HEK293T (cell line): ENCODE measurements at regions not wholly inside any gene's neighbourhood (a gene's known extent, or its start where the extent isn't known, plus 50 kb on each side); places are given as distances from the start of the nearest gene placed in this dataset.
"Not testable (repeated sequence)": the region's sequence is repeated elsewhere in the genome, so short reads cannot be mapped to it uniquely, and the experiment has no call there.

Source experiments
- CTCF ChIA-PET: fragments of 350-600 bp; formaldehyde crosslinking; extraction: SDS; loops from one replicate; lab custom pipeline; 2021; ENCODE audit warnings: antibody characterized with exemption, inconsistent platforms; lab: Yijun Ruan, JAX
- POLR2A ChIA-PET: fragments of 350-600 bp; formaldehyde crosslinking; extraction: SDS; loops from one replicate; lab custom pipeline; 2020; ENCODE audit warnings: antibody characterized with exemption, inconsistent platforms; lab: Yijun Ruan, JAX
- DNase-seq: peaks from one replicate; pipeline ENCODE4 v3.0.0; 2012; ENCODE audit warnings: mixed read lengths; ENCODE audit errors: extremely low spot score
- ARNT ChIP-seq: fragments of 450-650 bp; IDR thresholded peaks from 2 replicates; pipeline ENCODE4 v1.6.1; 2017; ENCODE audit warnings: mild to moderate bottlenecking
- BHLHE40 ChIP-seq: fragments of 450-650 bp; IDR thresholded peaks from 2 replicates; pipeline ENCODE4 v1.6.1; 2016; ENCODE audit warnings: mild to moderate bottlenecking, moderate library complexity, borderline replicate concordance
- CTBP1 ChIP-seq: fragments of 450-650 bp; IDR thresholded peaks from 2 replicates; pipeline ENCODE4 v1.6.1; 2016; ENCODE audit warnings: borderline replicate concordance
- ELF4 ChIP-seq: fragments of 450-650 bp; IDR thresholded peaks from 2 replicates; pipeline ENCODE4 v1.6.1; 2017; ENCODE audit warnings: antibody characterized with exemption
- FOXA1 ChIP-seq: fragments of 450-650 bp; IDR thresholded peaks from 2 replicates; pipeline ENCODE4 v1.6.1; 2016; ENCODE audit warnings: mild to moderate bottlenecking
- FOXK2 ChIP-seq: fragments of 450-650 bp; IDR thresholded peaks from 2 replicates; pipeline ENCODE4 v1.6.1; 2016; ENCODE audit warnings: mild to moderate bottlenecking
- FOXM1 ChIP-seq: fragments of 450-650 bp; IDR thresholded peaks from 2 replicates; pipeline ENCODE4 v1.6.1; 2017; ENCODE audit warnings: mild to moderate bottlenecking, borderline replicate concordance
- HDGF ChIP-seq: fragments of 450-650 bp; IDR thresholded peaks from 2 replicates; pipeline ENCODE4 v1.6.1; 2017; ENCODE audit warnings: antibody characterized with exemption, borderline replicate concordance
- L3MBTL2 ChIP-seq: fragments of 450-650 bp; conservative IDR thresholded peaks from 2 replicates; pipeline ENCODE4 v1.6.1; 2016; ENCODE audit warnings: mild to moderate bottlenecking
- LEF1 ChIP-seq: fragments of 450-650 bp; IDR thresholded peaks from 2 replicates; pipeline ENCODE4 v1.6.1; 2017; ENCODE audit warnings: mild to moderate bottlenecking, borderline replicate concordance
- NFRKB ChIP-seq: fragments of 450-650 bp; IDR thresholded peaks from 2 replicates; pipeline ENCODE4 v1.6.1; 2016; ENCODE audit warnings: mild to moderate bottlenecking, moderate library complexity
- SP1 ChIP-seq: fragments of 450-650 bp; IDR thresholded peaks from 2 replicates; pipeline ENCODE4 v1.6.1; 2017
- SUZ12 ChIP-seq: fragments of 450-650 bp; IDR thresholded peaks from 2 replicates; pipeline ENCODE4 v1.6.1; 2016; ENCODE audit warnings: mild to moderate bottlenecking
- TARDBP ChIP-seq: fragments of 450-650 bp; IDR thresholded peaks from 2 replicates; pipeline ENCODE4 v1.6.1; 2016
- ZNF384 ChIP-seq: fragments of 450-650 bp; IDR thresholded peaks from 2 replicates; pipeline ENCODE4 v1.6.1; 2016
- TF ChIP-seq, protein P1 (sequence below): fragments of 450-650 bp; IDR thresholded peaks from 2 replicates; pipeline ENCODE4 v1.6.1; 2016

DNA sequence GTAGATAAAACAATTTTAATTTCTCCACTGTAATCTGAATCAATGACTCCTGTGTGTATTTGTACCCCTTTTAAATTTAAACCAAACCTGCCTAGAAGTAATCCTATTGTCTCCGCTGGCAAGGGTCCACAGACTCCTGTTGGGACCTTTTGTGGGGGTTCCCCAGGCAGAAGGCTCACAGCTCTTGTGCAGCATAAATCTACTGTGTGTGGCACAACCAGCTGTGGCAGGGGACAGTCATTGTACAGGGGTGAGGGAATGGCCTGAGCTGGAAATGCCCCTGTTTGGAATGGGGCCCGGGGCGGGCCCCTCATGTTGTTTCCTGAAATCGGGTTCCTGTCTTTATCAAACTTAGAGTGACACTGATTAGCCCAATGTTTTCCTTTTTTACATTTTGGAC, 318.2 kb upstream of the FAM98A start:
- TF ChIP-seq ARNT, result no peak
- no peak for DNase-seq
- ChIA-PET CTCF (no interaction called here), POLR2A (no interaction called here)

DNA sequence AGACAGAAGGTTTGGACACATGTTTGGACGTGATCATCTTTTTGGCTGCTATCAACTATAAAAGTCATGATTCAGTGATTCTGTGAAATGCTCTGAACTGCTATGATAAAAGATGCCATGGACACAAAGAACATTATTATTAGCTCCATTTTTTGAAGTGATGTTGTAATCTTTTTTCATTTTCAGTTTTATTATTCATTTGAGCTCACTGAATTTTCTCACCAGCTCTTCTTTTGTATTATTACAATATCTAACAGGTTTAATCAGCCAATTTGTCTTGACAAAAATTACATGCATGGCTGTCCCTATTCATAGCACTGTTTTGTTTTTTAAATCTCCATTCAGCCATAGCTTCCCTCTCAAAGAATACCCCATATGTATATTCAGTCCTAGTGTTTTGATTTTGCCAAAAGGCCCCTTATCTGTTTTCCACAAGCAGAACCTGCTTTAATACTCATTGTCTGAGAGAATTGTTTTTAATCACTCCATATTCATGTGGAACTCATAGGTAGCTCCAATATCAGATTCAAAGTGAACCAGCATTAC, 314.0 kb upstream of the FAM98A start:
- ChIA-PET POLR2A (no interaction called here), CTCF (no interaction called here)
- TF ChIP-seq ELF4, result no peak
- TF ChIP-seq CTBP1, result no peak
- no peak for TF ChIP-seq FOXA1
- TF ChIP-seq FOXM1, result no peak
- TF ChIP-seq SUZ12, result no peak
- no peak for TF ChIP-seq NFRKB
- TF ChIP-seq ZNF384, result no peak
- no peak for TF ChIP-seq LEF1
- DNase-seq, result no peak

DNA sequence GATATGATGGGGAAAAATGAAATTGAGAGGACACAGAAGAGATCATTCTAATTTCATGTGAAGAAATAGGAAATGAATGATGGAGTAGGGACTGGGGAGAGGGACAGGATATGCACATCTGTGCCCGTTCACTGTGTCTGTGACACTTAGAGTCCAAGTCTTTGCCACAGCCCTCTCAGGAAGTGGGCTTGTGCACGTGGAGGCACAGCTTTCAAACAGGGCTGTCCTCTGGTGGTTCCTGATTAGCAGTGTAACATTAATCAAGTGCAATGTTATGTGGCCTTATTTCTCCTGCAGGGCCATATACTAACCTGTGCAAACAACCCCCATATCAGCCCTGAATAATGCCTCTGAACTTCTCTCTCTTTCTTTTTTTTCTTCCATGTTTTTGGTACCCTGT, 312.2 kb upstream of the FAM98A start:
- no peak for TF ChIP-seq SP1
- TF ChIP-seq, protein P1, sequence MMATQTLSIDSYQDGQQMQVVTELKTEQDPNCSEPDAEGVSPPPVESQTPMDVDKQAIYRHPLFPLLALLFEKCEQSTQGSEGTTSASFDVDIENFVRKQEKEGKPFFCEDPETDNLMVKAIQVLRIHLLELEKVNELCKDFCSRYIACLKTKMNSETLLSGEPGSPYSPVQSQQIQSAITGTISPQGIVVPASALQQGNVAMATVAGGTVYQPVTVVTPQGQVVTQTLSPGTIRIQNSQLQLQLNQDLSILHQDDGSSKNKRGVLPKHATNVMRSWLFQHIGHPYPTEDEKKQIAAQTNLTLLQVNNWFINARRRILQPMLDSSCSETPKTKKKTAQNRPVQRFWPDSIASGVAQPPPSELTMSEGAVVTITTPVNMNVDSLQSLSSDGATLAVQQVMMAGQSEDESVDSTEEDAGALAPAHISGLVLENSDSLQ, result no peak
- TF ChIP-seq SUZ12, result no peak
- TF ChIP-seq FOXK2, result no peak
- TF ChIP-seq FOXM1, result no peak
- TF ChIP-seq CTBP1, result no peak
- no peak for TF ChIP-seq BHLHE40
- TF ChIP-seq LEF1, result no peak
- no peak for TF ChIP-seq ZNF384
- no peak for TF ChIP-seq FOXA1
- no peak for TF ChIP-seq ARNT
- no peak for TF ChIP-seq NFRKB
- TF ChIP-seq TARDBP, result no peak
- TF ChIP-seq L3MBTL2, result no peak
- no peak for TF ChIP-seq HDGF
- no peak for TF ChIP-seq ELF4
- CTCF ChIA-PET, result no interaction called here
- POLR2A ChIA-PET, result no interaction called here
- DNase-seq, result no peak

DNA sequence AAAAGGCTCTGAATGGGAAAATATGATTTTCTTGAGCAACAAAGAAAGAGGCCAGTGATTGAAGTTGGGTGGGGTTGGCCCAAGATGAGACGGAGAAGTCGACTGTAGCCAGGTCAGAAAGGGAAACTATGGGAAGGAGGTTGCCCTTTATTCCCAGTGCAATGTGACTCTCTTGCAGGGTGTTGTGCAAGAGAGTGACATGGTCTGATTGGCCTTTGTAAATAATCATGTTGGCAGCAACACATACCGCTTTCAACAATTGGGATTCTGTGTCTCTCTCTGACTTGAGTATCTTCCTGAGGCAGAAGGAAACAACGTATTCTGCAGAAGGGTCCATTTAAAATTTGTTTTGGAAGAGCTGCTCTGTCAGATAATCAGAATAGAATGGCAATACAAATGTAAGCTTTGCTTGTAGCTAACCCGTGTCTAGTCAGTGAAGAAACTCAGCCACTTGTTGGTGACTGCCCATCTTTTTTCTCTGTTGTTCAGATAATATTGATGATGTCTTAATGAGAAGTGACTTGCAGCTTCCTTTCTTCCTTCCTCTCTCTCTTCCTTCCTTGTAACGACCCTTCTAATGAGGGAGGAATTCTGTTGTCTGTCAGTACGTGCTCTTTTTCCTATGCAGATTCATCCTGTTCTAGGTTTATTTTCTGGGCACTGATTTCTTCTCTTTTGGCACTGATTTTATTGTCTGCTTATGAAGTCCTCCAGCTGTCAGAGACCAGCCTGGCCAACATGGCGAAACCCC, 311.0 kb upstream of the FAM98A start:
- ChIA-PET POLR2A (no interaction called here), CTCF (no interaction called here)
- no peak for TF ChIP-seq LEF1
- TF ChIP-seq FOXK2, result no peak
- no peak for TF ChIP-seq L3MBTL2
- TF ChIP-seq ZNF384, result no peak
- TF ChIP-seq FOXA1, result no peak
- TF ChIP-seq BHLHE40, result no peak
- TF ChIP-seq FOXM1, result no peak
- TF ChIP-seq, protein P1, result no peak
- TF ChIP-seq NFRKB, result no peak
- TF ChIP-seq TARDBP, result no peak
- no peak for TF ChIP-seq SP1
- TF ChIP-seq CTBP1, result no peak
- no peak for TF ChIP-seq ELF4
- TF ChIP-seq SUZ12, result no peak
- no peak for TF ChIP-seq HDGF
- TF ChIP-seq ARNT, result no peak
- no peak for DNase-seq

DNA sequence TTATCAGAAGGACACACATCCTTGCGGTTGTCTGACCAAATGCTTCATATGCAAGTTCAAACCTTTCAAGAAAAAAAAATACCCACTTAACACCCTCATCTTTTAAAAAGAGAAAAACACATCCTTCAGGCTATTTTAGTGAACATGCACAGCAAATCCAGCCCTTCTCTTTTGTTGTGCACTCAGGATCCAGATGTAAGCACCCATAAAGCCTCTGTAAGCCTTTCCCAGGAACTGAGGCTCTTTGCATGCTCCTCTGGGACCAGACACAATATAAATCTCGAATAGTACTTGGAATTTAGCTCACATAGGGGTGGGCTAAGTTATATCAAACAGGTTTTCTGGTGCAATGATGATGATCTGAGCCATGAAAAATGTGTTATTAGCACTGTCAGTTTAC, 308.8 kb upstream of the FAM98A start:
- ChIA-PET CTCF (no interaction called here), POLR2A (no interaction called here)
- TF ChIP-seq L3MBTL2, result no peak
- TF ChIP-seq CTBP1, result no peak
- no peak for TF ChIP-seq LEF1
- no peak for TF ChIP-seq ELF4
- no peak for TF ChIP-seq SUZ12
- TF ChIP-seq FOXM1, result no peak
- no peak for DNase-seq

DNA sequence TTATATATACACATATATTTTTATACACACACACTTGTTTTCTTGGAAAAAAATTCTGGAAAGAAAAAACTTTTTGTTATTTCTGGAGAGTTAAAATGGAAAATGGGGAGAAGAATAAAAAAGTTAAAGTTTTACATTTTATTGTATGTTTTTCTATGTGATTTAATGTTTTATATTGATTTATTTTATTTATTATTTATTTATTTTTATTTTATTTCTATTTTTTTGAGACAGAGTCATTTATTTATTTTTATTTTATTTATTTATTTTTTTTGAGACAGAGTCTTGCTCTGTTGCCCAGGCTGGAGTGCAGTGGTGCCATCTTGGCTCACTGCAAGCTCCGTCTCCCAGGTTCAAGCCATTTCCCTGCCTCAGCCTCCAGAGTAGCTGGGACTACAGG, 307.0 kb upstream of the FAM98A start:
- CTCF ChIA-PET, DNase-seq, POLR2A ChIA-PET: not testable (repeated sequence)

DNA sequence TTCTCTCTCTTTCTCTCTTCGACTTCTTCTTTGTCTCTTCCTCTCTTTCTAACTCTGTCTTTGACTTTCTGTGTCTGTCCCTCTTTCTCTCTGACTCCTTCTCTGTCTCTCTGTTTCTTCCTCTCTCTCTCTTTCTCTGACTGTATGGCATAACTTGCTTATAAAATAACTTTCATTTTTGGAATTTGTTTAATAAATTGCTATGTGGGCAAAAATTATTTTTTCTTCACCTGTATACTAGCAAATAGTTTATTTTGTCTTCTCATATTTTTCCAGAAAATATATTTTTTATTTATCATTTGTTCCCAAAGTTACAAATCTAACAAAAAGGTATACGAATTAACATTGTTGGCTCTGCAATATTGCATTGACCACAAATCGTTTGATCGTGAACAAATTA, 305.7 kb upstream of the FAM98A start:
- CTCF ChIA-PET, result no interaction called here
- POLR2A ChIA-PET, result no interaction called here
- DNase-seq, result no peak
- TF ChIP-seq CTBP1 (no peak), FOXM1 (no peak), ARNT (no peak), SP1 (no peak), LEF1 (no peak), SUZ12 (no peak), FOXA1 (no peak), NFRKB (no peak)
- TF ChIP-seq, protein P1, result no peak
